DND-41 (cell line): ENCODE measurements at regions not wholly inside any gene's neighbourhood (a gene's known extent, or its start where the extent isn't known, plus 50 kb on each side); places are given as distances from the start of the nearest gene placed in this dataset.

Experiments
- CTCF ChIP-seq: IDR thresholded peaks from 2 replicates; pipeline ENCODE4 v1.5.1; 2012; ENCODE audit warnings: borderline replicate concordance, low read length, moderate library complexity, mild to moderate bottlenecking; ENCODE audit not compliant: poor library complexity, severe bottlenecking; ENCODE audit errors: extremely low read depth
- EZH2 ChIP-seq: IDR thresholded peaks from 3 replicates; pipeline ENCODE4 v1.6.1; 2012; ENCODE audit warnings: borderline replicate concordance, low read depth, mild to moderate bottlenecking, moderate library complexity, low read length, inconsistent platforms; ENCODE audit not compliant: severe bottlenecking

- TF ChIP-seq CTCF (no peak), EZH2 (no peak)
Measured at GRCh38 chr1:244207935-244208244, 156.8 kb downstream of the ZBTB18 start.
